LNCaP clone FGC (cell line): ENCODE measurements at regions not wholly inside any gene's neighbourhood (a gene's known extent, or its start where the extent isn't known, plus 50 kb on each side); places are given as distances from the start of the nearest gene placed in this dataset.
"Not testable (repeated sequence)": the region's sequence is repeated elsewhere in the genome, so short reads cannot be mapped to it uniquely, and the experiment has no call there.

Experiments used
- DNase-seq: peaks from one replicate; pipeline ENCODE4 v3.0.0-alpha.2; 2011; ENCODE audit warnings: low read depth
- H3K4me3 ChIP-seq: 2 replicates; pipeline ENCODE4 v1.5.1; 2011; ENCODE audit warnings: mild to moderate bottlenecking, low read depth, low read length, control low read depth
- TF ChIP-seq, protein P1 (sequence below): IDR thresholded peaks from 2 replicates; pipeline ENCODE4 v1.5.1; 2012; ENCODE audit warnings: mild to moderate bottlenecking; ENCODE audit not compliant: control insufficient read depth, insufficient read depth; ENCODE audit errors: extremely low read depth

DNA sequence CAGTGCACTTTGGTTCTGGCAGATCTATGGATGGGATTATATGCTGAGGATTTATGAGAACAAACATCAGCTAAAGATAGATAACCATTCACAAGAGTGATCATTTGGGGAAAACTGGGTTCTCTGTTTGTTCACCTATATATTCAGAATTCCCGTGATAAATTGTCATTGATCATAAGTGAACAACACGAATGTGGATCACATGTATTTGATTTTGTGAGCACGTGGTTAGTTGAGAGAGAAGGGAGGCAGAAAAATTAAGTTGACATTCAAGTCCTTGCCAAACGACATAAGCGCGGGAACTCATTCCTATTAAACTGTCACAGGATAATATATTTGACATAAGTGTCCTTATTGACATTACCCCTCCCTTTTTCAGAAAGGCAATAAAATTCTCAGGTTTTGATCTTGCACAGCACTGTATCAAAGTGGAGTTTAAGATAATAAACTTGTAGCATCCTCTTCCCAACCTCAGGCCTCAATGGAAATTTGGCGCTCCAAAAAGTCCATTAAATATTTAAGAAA lies 64.9 kb upstream of the MYO3A start:
- TF ChIP-seq, protein P1, sequence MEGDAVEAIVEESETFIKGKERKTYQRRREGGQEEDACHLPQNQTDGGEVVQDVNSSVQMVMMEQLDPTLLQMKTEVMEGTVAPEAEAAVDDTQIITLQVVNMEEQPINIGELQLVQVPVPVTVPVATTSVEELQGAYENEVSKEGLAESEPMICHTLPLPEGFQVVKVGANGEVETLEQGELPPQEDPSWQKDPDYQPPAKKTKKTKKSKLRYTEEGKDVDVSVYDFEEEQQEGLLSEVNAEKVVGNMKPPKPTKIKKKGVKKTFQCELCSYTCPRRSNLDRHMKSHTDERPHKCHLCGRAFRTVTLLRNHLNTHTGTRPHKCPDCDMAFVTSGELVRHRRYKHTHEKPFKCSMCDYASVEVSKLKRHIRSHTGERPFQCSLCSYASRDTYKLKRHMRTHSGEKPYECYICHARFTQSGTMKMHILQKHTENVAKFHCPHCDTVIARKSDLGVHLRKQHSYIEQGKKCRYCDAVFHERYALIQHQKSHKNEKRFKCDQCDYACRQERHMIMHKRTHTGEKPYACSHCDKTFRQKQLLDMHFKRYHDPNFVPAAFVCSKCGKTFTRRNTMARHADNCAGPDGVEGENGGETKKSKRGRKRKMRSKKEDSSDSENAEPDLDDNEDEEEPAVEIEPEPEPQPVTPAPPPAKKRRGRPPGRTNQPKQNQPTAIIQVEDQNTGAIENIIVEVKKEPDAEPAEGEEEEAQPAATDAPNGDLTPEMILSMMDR: no peak
- DNase-seq: no peak
- no peak overlapping the region for H3K4me3 ChIP-seq

DNA sequence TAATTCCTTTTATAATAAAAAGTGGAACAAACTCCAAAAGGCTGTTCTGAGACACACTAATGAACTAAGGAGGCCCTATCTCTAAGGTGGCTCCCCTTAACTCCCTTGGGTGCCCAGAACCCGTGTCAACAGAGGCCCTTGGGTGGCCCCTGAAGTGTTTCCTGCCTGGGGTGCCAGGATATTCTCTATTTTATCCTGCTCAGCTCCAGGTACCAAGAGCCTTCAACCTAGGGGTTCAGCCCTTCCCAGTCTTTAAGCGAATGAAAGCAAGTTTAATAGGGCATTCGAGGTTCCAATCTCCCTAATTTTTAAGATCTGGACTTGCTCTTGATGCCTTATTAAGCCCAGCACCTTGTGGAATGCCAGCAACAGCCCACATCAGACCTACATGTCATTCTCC lies 64.4 kb upstream of the MYO3A start:
- no peak overlapping the region for H3K4me3 ChIP-seq
- no peak for DNase-seq
- TF ChIP-seq, protein P1: no peak

DNA sequence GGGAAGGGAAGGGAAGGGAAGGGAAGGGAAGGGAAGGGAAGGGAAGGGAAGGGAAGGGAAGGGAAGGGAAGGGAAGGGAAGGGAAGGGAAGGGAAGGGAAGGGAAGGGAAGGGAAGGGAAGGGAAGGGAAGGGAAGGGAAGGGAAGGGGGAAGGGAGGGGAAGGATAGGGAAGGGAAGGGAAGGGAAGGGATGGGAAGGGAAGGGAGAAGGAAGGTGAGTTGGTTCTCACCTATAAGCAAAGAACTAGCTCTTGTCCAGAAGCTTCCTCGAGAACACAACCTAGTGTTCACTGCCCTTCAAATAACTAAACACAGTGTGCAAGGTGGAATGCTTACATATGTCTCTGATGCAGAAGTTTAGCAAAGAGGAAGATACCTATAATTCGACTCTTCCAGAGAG lies 59.6 kb upstream of the MYO3A start:
- DNase-seq, H3K4me3 ChIP-seq: not testable (repeated sequence)

DNA sequence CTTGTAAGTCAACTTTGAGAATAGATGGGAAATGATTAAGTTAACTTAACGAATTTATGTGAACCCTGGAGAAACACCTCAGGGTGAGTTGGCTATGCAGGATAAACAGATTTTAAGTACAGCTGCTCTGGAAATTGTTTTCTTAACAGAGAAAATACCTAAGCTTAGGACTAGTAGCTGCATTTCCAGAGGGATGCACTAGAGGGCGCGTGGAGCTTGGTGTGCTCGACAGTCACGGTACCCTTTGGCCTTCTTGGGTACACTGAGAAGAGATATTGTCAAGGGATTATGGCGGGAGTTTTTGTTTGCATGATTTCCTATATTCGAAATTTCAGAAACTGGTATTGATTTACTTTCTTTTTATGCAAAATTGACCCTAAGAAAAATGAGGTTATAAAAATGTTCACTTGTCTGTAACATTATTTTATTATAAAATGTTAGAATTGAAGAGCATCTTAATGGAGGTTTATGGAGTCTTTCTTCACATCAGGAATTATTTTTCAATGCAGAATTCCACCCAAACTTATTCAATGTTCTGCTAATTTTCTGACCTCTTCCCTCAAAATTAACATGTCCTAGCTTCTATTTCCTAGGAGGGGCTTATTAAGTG lies 58.4 kb upstream of the MYO3A start:
- no peak overlapping the region for H3K4me3 ChIP-seq
- DNase-seq: peak; percentile 23
- TF ChIP-seq, protein P1: peak; percentile 99

DNA sequence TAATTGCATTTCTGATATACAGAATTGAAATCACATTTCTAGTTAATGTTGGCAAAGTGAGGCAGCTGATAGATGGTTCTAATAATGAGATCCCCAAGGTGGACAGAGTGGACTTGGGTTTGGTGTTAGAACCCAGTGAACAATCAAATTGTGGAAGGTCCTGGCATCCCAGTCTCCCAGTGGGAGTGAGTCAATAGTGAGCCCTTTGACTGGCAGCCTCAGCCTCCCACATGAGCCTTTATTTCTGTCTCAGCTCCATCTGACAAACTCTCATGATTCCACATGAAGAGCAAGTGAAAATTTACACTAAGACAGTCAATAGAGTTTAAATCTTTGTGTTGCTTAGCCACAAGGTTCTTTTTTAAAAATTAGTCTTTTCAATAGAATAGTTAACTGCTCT lies 56.7 kb upstream of the MYO3A start:
- TF ChIP-seq, protein P1: no peak
- DNase-seq: no peak
- H3K4me3 ChIP-seq: no peak overlapping the region
